ENCODE measurements at regions not wholly inside any gene's neighbourhood (a gene's known extent, or its start where the extent isn't known, plus 50 kb on each side); places are given as distances from the start of the nearest gene placed in this dataset.
"Not testable (repeated sequence)": the region's sequence is repeated elsewhere in the genome, so short reads cannot be mapped to it uniquely, and the experiment has no call there.

DNA sequence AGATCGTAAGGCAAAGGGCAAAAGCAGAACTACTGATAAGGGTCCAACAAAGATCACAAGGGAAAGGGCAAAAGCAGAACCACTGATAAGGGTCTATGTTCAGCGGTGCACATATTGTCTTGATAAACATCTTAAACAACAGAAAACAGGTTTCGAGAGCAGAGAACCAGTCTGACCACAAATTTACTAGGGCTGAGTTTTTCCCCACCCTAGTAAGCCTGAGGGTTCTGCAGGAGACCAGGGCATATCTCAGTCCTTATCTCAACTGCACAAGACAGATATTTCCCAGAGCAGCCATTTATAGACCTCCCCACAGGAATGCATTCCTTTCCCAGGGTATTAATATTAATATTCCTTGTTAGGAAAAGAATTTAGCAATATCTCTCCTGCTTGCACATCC is 101.4 kb upstream of the THBS2 start:
- TF ChIP-seq, protein P1, sequence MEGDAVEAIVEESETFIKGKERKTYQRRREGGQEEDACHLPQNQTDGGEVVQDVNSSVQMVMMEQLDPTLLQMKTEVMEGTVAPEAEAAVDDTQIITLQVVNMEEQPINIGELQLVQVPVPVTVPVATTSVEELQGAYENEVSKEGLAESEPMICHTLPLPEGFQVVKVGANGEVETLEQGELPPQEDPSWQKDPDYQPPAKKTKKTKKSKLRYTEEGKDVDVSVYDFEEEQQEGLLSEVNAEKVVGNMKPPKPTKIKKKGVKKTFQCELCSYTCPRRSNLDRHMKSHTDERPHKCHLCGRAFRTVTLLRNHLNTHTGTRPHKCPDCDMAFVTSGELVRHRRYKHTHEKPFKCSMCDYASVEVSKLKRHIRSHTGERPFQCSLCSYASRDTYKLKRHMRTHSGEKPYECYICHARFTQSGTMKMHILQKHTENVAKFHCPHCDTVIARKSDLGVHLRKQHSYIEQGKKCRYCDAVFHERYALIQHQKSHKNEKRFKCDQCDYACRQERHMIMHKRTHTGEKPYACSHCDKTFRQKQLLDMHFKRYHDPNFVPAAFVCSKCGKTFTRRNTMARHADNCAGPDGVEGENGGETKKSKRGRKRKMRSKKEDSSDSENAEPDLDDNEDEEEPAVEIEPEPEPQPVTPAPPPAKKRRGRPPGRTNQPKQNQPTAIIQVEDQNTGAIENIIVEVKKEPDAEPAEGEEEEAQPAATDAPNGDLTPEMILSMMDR (conservative IDR thresholded peaks at IDR 0.05; ENCODE audit: low read depth, low read length), result not testable (repeated sequence)
- not testable (repeated sequence) for TF ChIP-seq EZH2 (IDR thresholded peaks at IDR 0.05; ENCODE audit: low read length, unreplicated experiment); EZH2phosphoT487 (IDR thresholded peaks at IDR 0.05; ENCODE audit: borderline replicate concordance, low read length)

All from PC-3 (cell line).